CD14-positive monocyte (primary cell): ENCODE measurements at regions not wholly inside any gene's neighbourhood (a gene's known extent, or its start where the extent isn't known, plus 50 kb on each side); places are given as distances from the start of the nearest gene placed in this dataset.

Experiments
- DNase-seq, 3 donors: peaks; one replicate each; pipeline ENCODE4 v3.0.0-alpha.2; 2011 to 2022
- H2AFZ ChIP-seq: 2 replicates; pipeline ENCODE4 v1.6.0; 2012; ENCODE audit warnings: mild to moderate bottlenecking, low read depth, low read length, inconsistent platforms; ENCODE audit not compliant: insufficient read depth, poor library complexity, severe bottlenecking
- H3K27ac ChIP-seq, 2 donors: 1 replicate in 1 of 2; 2 replicates in 1 of 2; pipeline ENCODE4 v1.5.1; 2012 to 2013; ENCODE audit warnings: low read length in 2 of 2, control low read depth in 1 of 2, inconsistent platforms in 1 of 2, low read depth in 1 of 2, mild to moderate bottlenecking in 1 of 2
- H3K27me3 ChIP-seq, 2 donors: one replicate each; pipeline versions ENCODE4 v1.6.0 to v1.6.1; 2011 to 2013; ENCODE audit warnings: low read length in 2 of 2; ENCODE audit not compliant: control insufficient read depth in 2 of 2, insufficient read depth in 2 of 2
- H3K36me3 ChIP-seq, 2 donors: replicated peaks in 1 of 2; 1 replicate in 1 of 2; 2 replicates in 1 of 2; pipeline versions ENCODE4 v1.5.1 to v1.6.1; 2012 to 2013; ENCODE audit warnings: low read length in 2 of 2, control low read depth in 1 of 2, inconsistent platforms in 1 of 2, mild to moderate bottlenecking in 1 of 2; ENCODE audit not compliant: insufficient read depth in 2 of 2, control insufficient read depth in 1 of 2
- H3K4me1 ChIP-seq, 2 donors: 1 replicate in 1 of 2; 2 replicates in 1 of 2; pipeline versions ENCODE4 v1.5.1 to v1.6.1; 2012 to 2013; ENCODE audit warnings: low read length in 2 of 2, control low read depth in 1 of 2, inconsistent platforms in 1 of 2, mild to moderate bottlenecking in 1 of 2, moderate library complexity in 1 of 2; ENCODE audit not compliant: insufficient read depth in 2 of 2, control insufficient read depth in 1 of 2
- H3K4me2 ChIP-seq: replicated peaks from 2 replicates; pipeline ENCODE3; 2012; ENCODE audit warnings: low read length, moderate library complexity, mild to moderate bottlenecking; ENCODE audit not compliant: poor library complexity, severe bottlenecking; ENCODE audit errors: extremely low read depth
- H3K4me3 ChIP-seq, 3 experiments: fragments of 200-600 bp in 1 of 3; sonication (generic) in 1 of 3; replicated peaks in 1 of 3; 1 replicate in 2 of 3; 2 replicates in 1 of 3; pipeline ENCODE4 v1.5.1; 2011 to 2013; ENCODE audit warnings: low read length in 3 of 3, mild to moderate bottlenecking in 3 of 3, control low read depth in 2 of 3, low read depth in 2 of 3, inconsistent platforms in 1 of 3, moderate library complexity in 1 of 3
- H3K79me2 ChIP-seq: 2 replicates; pipeline ENCODE4 v1.6.0; 2012; ENCODE audit warnings: mild to moderate bottlenecking, control low read depth, inconsistent platforms, low read length, moderate library complexity; ENCODE audit not compliant: insufficient read depth
- H3K9ac ChIP-seq: 2 replicates; pipeline ENCODE4 v1.6.0; 2017; ENCODE audit warnings: low read length, mild to moderate bottlenecking; ENCODE audit not compliant: insufficient read depth, poor library complexity, severe bottlenecking
- H3K9me3 ChIP-seq, 2 donors: replicated peaks in 1 of 2; 1 replicate in 1 of 2; 2 replicates in 1 of 2; pipeline versions ENCODE4 v1.5.1 to v1.6.1; 2012 to 2013; ENCODE audit warnings: low read length in 2 of 2, control low read depth in 1 of 2; ENCODE audit not compliant: control insufficient read depth in 1 of 2, insufficient read depth in 1 of 2
- H4K20me1 ChIP-seq: 2 replicates; pipeline ENCODE4 v1.6.0; 2012; ENCODE audit warnings: mild to moderate bottlenecking, low read length, control low read depth, moderate library complexity; ENCODE audit not compliant: insufficient read depth
- H3K27ac Mint-ChIP-seq, 7 donors: one replicate each; pipeline ENCODE4 v1.8.0; 2020; ENCODE audit warnings: mild to moderate bottlenecking in 7 of 7, mixed read lengths in 7 of 7, moderate library complexity in 6 of 7, inconsistent platforms in 2 of 7
- H3K27me3 Mint-ChIP-seq, 3 donors: one replicate each; pipeline ENCODE4 v1.8.0; 2021 to 2022; ENCODE audit warnings: low read depth in 3 of 3, mild to moderate bottlenecking in 3 of 3, mixed read lengths in 3 of 3, moderate library complexity in 3 of 3, inconsistent platforms in 1 of 3
- H3K36me3 Mint-ChIP-seq, 2 donors: one replicate each; pipeline ENCODE4 v1.8.0; 2020; ENCODE audit warnings: mixed read lengths in 2 of 2, inconsistent platforms in 1 of 2, mild to moderate bottlenecking in 1 of 2
- H3K4me1 Mint-ChIP-seq: one replicate; pipeline ENCODE4 v1.8.0; 2020; ENCODE audit warnings: mild to moderate bottlenecking, mixed read lengths
- H3K4me3 Mint-ChIP-seq, 2 donors: one replicate each; pipeline ENCODE4 v1.8.0; 2020; ENCODE audit warnings: mild to moderate bottlenecking in 2 of 2, mixed read lengths in 2 of 2, moderate library complexity in 1 of 2
- H3K9me3 Mint-ChIP-seq, 7 donors: one replicate each; pipeline ENCODE4 v1.8.0; 2020 to 2022; ENCODE audit warnings: mixed read lengths in 7 of 7, mild to moderate bottlenecking in 6 of 7, moderate library complexity in 6 of 7, inconsistent platforms in 2 of 7
- intact Hi-C, 2 donors: fragments of 100-400 bp; cut with micrococcal nuclease; formaldehyde crosslinking; loops; one replicate each; pipeline versions ENCODE4 v1.15.0 to v1.15.1; 2023
- TF ChIP-seq, protein P1 (sequence below): fragments of 200-600 bp; IDR thresholded peaks from one replicate; pipeline ENCODE4 v1.8.0; 2022; ENCODE audit warnings: antibody characterized with exemption, mild to moderate bottlenecking

DNA sequence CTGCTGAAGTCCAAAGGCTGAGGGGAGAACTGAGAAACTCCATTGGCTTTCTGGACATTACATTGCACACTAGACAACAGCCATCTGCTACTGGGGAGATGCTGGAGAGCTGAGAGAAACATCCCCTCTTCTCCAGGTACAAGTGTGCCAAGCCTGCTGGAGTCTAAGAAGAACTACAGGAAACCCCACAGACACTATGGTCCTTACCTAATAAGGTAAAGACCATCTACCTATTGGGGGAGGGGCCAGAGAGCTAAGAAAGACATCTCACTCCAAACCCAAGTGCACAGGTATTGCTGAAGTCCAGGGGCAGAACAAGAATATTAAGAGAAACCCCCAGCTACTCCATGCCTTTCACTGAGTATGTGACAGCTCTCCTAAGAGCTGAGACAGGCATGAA lies 338.7 kb upstream of the NCKAP5 start:
- H3K36me3 Mint-ChIP-seq, result no peaks in the 10 kb centered on the region
- Histone ChIP-seq H3K36me3 (no peaks in the 10 kb centered on the region), H3K27me3 (no peaks in the 10 kb centered on the region), H3K27ac (no peak overlapping the region), H3K9ac (no peak overlapping the region), H3K4me1 (no peaks in the 10 kb centered on the region), H3K4me2 (no peak overlapping the region), H4K20me1 (no peaks in the 10 kb centered on the region), H3K79me2 (no peaks in the 10 kb centered on the region), H2AFZ (no peak overlapping the region), H3K9me3 (peaks cover 0 to 3% of the 10 kb centered on the region in 2 donors), H3K4me3 (no peak overlapping the region)
- H3K4me1 Mint-ChIP-seq, result no peaks in the 10 kb centered on the region
- H3K27me3 Mint-ChIP-seq, result peaks cover 0 to under 1% (median 0%) of the 10 kb centered on the region in 3 donors
- H3K4me3 Mint-ChIP-seq, result no peak overlapping the region
- intact Hi-C loops, result no loop called here
- TF ChIP-seq, protein P1, sequence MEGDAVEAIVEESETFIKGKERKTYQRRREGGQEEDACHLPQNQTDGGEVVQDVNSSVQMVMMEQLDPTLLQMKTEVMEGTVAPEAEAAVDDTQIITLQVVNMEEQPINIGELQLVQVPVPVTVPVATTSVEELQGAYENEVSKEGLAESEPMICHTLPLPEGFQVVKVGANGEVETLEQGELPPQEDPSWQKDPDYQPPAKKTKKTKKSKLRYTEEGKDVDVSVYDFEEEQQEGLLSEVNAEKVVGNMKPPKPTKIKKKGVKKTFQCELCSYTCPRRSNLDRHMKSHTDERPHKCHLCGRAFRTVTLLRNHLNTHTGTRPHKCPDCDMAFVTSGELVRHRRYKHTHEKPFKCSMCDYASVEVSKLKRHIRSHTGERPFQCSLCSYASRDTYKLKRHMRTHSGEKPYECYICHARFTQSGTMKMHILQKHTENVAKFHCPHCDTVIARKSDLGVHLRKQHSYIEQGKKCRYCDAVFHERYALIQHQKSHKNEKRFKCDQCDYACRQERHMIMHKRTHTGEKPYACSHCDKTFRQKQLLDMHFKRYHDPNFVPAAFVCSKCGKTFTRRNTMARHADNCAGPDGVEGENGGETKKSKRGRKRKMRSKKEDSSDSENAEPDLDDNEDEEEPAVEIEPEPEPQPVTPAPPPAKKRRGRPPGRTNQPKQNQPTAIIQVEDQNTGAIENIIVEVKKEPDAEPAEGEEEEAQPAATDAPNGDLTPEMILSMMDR, result no peak
- H3K9me3 Mint-ChIP-seq, result peaks cover 0 to 7% (median 2%) of the 10 kb centered on the region in 7 donors
- no peak overlapping the region for H3K27ac Mint-ChIP-seq
- DNase-seq, result no peak

- H3K27me3 ChIP-seq, result no peaks in the 10 kb centered on the region
- H4K20me1 ChIP-seq, result no peaks in the 10 kb centered on the region
- H3K27ac ChIP-seq, result no peak overlapping the region
- no peaks in the 10 kb centered on the region for H3K36me3 Mint-ChIP-seq
- H3K4me3 ChIP-seq, result no peak overlapping the region
- H3K79me2 ChIP-seq, result no peaks in the 10 kb centered on the region
- H3K27ac Mint-ChIP-seq, result no peak overlapping the region
- no peak overlapping the region for H2AFZ ChIP-seq
- no peaks in the 10 kb centered on the region for H3K27me3 Mint-ChIP-seq
- intact Hi-C loops, result no loop called here
- no peaks in the 10 kb centered on the region for H3K4me1 ChIP-seq
- no peak for DNase-seq
- no peak overlapping the region for H3K4me3 Mint-ChIP-seq
- H3K4me1 Mint-ChIP-seq, result no peaks in the 10 kb centered on the region
- H3K36me3 ChIP-seq, result no peaks in the 10 kb centered on the region
- peaks cover 0 to 9% (median 2%) of the 10 kb centered on the region in 7 donors for H3K9me3 Mint-ChIP-seq
- H3K9ac ChIP-seq, result no peak overlapping the region
- TF ChIP-seq, protein P1, result no peak
- peaks cover 0 to 3% of the 10 kb centered on the region in 2 donors for H3K9me3 ChIP-seq
- no peak overlapping the region for H3K4me2 ChIP-seq
Observed at GRCh38 chr2:133908171-133908570, 339.9 kb upstream of the NCKAP5 start.
